Ovary (tissue), 7 donors: ENCODE measurements at regions not wholly inside any gene's neighbourhood (a gene's known extent, or its start where the extent isn't known, plus 50 kb on each side); places are given as distances from the start of the nearest gene placed in this dataset.

ENCODE experiments used
- DNase-seq, 5 donors: peaks; one replicate each; pipeline ENCODE4 v3.0.0-alpha.2; 2019 to 2020
- H3K27ac ChIP-seq, 2 donors: fragments of 200-600 bp; one replicate each; pipeline versions ENCODE4 v1.5.1 to v1.8.0; 2019 to 2022
- H3K27me3 ChIP-seq: fragments of 200-600 bp; one replicate; pipeline ENCODE4 v1.8.0; 2022
- H3K36me3 ChIP-seq: fragments of 200-600 bp; sonication (generic); one replicate; pipeline ENCODE4 v1.5.1; 2019
- H3K4me1 ChIP-seq: one replicate; pipeline ENCODE4 v1.8.1; 2013; ENCODE audit warnings: mild to moderate bottlenecking, moderate library complexity; ENCODE audit not compliant: insufficient read depth
- H3K4me3 ChIP-seq: fragments of 200-600 bp; sonication (generic); one replicate; pipeline ENCODE4 v1.5.1; 2017
- H3K9me3 ChIP-seq, 2 donors: fragments of 200-600 bp in 1 of 2; sonication (generic) in 1 of 2; one replicate each; pipeline versions ENCODE4 v1.5.1 to v1.8.1; 2013 to 2019; ENCODE audit warnings: mild to moderate bottlenecking in 1 of 2, moderate library complexity in 1 of 2
- CTCF ChIP-seq, 3 donors: fragments of 450-650 bp in 2 of 3; fragments of 200-600 bp in 1 of 3; IDR thresholded peaks; one replicate each; pipeline versions ENCODE4 v1.5.1 to v1.8.0; 2016 to 2022; ENCODE audit warnings: antibody characterized with exemption in 3 of 3, mild to moderate bottlenecking in 1 of 3
- EP300 ChIP-seq: sonication (generic); formaldehyde crosslinking; IDR thresholded peaks from one replicate; pipeline ENCODE4 v1.6.1; 2017; ENCODE audit warnings: antibody characterized with exemption
- POLR2A ChIP-seq: fragments of 450-650 bp; IDR thresholded peaks from one replicate; pipeline ENCODE4 v1.6.1; 2017; ENCODE audit warnings: antibody characterized with exemption, mild to moderate bottlenecking, moderate library complexity
- WGBS, 3 donors: extraction: QIAGEN DNeasy Blood & Tissue Kit in 1 of 3; methylation state at CpG; one replicate each; pipeline versions ENCODE4 v1.1.5 to v1.1.7; 2013 to 2017; 5-methylcytosine and 5-hydroxymethylcytosine counted together
- intact Hi-C, 4 donors: fragments of 100-400 bp; cut with DNase I; formaldehyde crosslinking; loops; one replicate each; pipeline versions ENCODE4 v1.11.0 to v1.15.1; 2022 to 2023
- donor health status: DM: no; HTN: no; CAD: no; lungs with moderate emphysema.
- donor health status: DM: no; HTN: no; CAD: no.
- donor health status: Bipolar disorder and iron deficiency.
- donor health status: DM: no; HTN: no; CAD: no.
- donor health status: DM: yes; HTN: yes; CAD: no.

GRCh38 chr18:64294967-64295366 is 146.1 kb upstream of the LINC00305 start:
- H3K4me3 ChIP-seq, result no peak overlapping the region
- no peaks in the 10 kb centered on the region for H3K9me3 ChIP-seq
- intact Hi-C loops, result loop anchor here in 1 of 4 donors (10.0 kb wide), 1 partner anchor 200 kb away; no protein-coding TSS in a partner anchor
- H3K27ac ChIP-seq, result no peak overlapping the region
- TF ChIP-seq POLR2A (no peak), EP300 (no peak), CTCF (IDR thresholded peaks at IDR 0.05) (no peak)
- no peak for DNase-seq
- H3K27me3 ChIP-seq, result no peaks in the 10 kb centered on the region
- WGBS, 3 donors, result 75 to 77% (median 77%) methylated on average over 4 of the region's 4 CpGs
- H3K36me3 ChIP-seq, result no peaks in the 10 kb centered on the region
- H3K4me1 ChIP-seq, result no peaks in the 10 kb centered on the region

DNA sequence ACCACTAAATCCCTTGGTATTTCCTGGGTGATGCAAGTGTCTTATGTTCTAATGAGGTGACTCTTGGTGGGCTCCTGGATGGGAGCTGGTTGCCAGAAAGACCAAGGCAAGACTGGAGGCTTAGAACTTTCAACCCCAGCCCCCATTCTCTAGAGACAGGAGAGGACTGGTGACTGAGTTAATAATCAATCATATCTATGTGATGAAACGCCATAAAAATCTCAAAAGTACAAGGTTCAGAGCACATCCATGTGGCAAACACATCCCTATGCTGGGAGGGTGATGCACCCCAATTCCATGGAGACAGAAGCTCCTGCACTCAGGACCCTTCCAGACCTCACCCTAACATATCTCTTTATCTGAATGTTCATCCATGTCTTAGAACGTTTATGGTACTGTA is 139.5 kb upstream of the LINC00305 start:
- H3K27ac ChIP-seq, result no peak overlapping the region
- no peak overlapping the region for H3K4me3 ChIP-seq
- no peaks in the 10 kb centered on the region for H3K27me3 ChIP-seq
- no peaks in the 10 kb centered on the region for H3K36me3 ChIP-seq
- H3K9me3 ChIP-seq, result no peaks in the 10 kb centered on the region
- intact Hi-C loops, result no loop called here
- WGBS, 3 donors, result 89 to 94% (median 92%) methylated on average over 2 of the region's 2 CpGs
- peaks cover 2% of the 10 kb centered on the region for H3K4me1 ChIP-seq
- TF ChIP-seq EP300 (no peak), CTCF (IDR thresholded peaks at IDR 0.05) (no peak), POLR2A (no peak)
- no peak for DNase-seq

DNA sequence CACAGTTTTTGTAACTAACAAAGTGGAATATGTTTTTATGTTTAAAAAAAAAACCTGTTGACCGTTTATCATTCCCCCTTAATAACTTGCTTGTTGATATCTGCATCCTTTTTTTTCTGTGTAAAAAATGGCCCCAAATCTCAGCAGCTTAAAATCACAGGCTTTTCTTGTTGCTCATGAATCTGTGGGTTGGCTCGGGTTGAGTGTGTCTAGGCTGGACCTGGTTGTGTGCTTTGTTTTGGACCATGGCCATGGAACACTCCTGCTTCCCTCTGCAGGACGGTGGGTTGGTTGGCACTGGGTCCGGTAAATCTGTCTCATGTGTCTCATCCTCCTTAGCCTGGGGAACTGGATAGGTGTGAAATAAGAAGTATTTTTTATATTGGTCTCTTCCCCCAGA is 139.0 kb upstream of the LINC00305 start:
- no peak overlapping the region for H3K4me3 ChIP-seq
- intact Hi-C loops, result no loop called here
- no peak for DNase-seq
- H3K36me3 ChIP-seq, result no peaks in the 10 kb centered on the region
- 27 to 42% (median 39%) methylated on average over 4 of the region's 4 CpGs for WGBS, 3 donors
- H3K27ac ChIP-seq, result no peak overlapping the region
- no peak for TF ChIP-seq POLR2A
- H3K9me3 ChIP-seq, result no peaks in the 10 kb centered on the region
- no peaks in the 10 kb centered on the region for H3K27me3 ChIP-seq
- H3K4me1 ChIP-seq, result peaks cover 2% of the 10 kb centered on the region

- no peak for DNase-seq
- H3K4me1 ChIP-seq, result peaks cover 2% of the 10 kb centered on the region
- H3K27ac ChIP-seq, result no peak overlapping the region
- TF ChIP-seq POLR2A, result no peak
- TF ChIP-seq EP300, result no peak
- TF ChIP-seq CTCF (IDR thresholded peaks at IDR 0.05), result no peak
- peaks cover 0 to 3% of the 10 kb centered on the region in 2 donors for H3K9me3 ChIP-seq
- H3K4me3 ChIP-seq, result no peak overlapping the region
- no peaks in the 10 kb centered on the region for H3K36me3 ChIP-seq
- intact Hi-C loops, result no loop called here
- H3K27me3 ChIP-seq, result no peaks in the 10 kb centered on the region
- WGBS, 3 donors, result 90 to 96% (median 92%) methylated on average over 1 of the region's 1 CpG
Measured at GRCh38 chr18:64283059-64283458, 134.2 kb upstream of the LINC00305 start.

DNA sequence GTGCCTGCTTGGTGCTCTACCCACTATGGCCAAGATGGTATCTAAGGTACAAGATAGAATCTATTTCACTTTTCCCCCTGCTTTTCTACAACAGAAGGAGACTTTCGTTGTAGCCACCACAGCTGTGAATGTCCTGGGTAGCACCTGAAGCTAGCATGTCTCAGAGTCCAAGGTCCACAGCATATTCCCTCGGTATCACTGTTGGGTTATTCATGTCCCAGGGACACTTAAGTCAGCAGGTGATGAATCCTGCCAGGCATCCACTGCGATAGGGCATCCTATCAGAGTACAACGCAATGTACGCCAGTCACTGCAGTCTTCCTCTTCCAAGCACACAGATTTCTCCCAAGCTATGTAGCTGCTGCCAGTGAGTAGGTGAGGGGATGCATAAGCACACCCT is 129.1 kb upstream of the LINC00305 start:
- intact Hi-C loops, result no loop called here

More for the DNA sequence above, 129.1 kb upstream of the LINC00305 start:
- no peak overlapping the region for H3K4me3 ChIP-seq
- no peak for DNase-seq
- H3K36me3 ChIP-seq, result no peaks in the 10 kb centered on the region
- no peak overlapping the region for H3K27ac ChIP-seq
- peaks cover 4% of the 10 kb centered on the region for H3K4me1 ChIP-seq
- no peaks in the 10 kb centered on the region for H3K27me3 ChIP-seq
- 80 to 100% (median 87%) methylated on average over 5 of the region's 5 CpGs for WGBS, 3 donors
- TF ChIP-seq CTCF (IDR thresholded peaks at IDR 0.05) (no peak), POLR2A (no peak), EP300 (no peak)
- peaks cover 0 to 3% of the 10 kb centered on the region in 2 donors for H3K9me3 ChIP-seq
